ENCODE measurements at regions not wholly inside any gene's neighbourhood (a gene's known extent, or its start where the extent isn't known, plus 50 kb on each side); places are given as distances from the start of the nearest gene placed in this dataset.

GRCh38 chr1:204813522-204813921 lies 57.1 kb upstream of the NFASC start:
- H3K27me3 Mint-ChIP-seq: peaks cover 27% of the 10 kb centered on the region
- no peaks in the 10 kb centered on the region for H3K36me3 Mint-ChIP-seq (ENCODE audit: low read depth)
- H3K4me3 Mint-ChIP-seq: no peak overlapping the region
- H3K9me3 Mint-ChIP-seq: no peaks in the 10 kb centered on the region
- no peak for DNase-seq
- no peaks in the 10 kb centered on the region for H3K4me1 Mint-ChIP-seq
- no peak overlapping the region for H3K27ac Mint-ChIP-seq
- CTCF ChIA-PET: no interaction called here
- POLR2A ChIA-PET: no interaction called here

GRCh38 chr1:204814166-204814884 lies 56.3 kb upstream of the NFASC start:
- Mint-ChIP-seq H3K27me3 (peaks cover 26% of the 10 kb centered on the region), H3K36me3 (ENCODE audit: low read depth) (no peaks in the 10 kb centered on the region), H3K27ac (no peak overlapping the region), H3K9me3 (no peaks in the 10 kb centered on the region), H3K4me1 (no peaks in the 10 kb centered on the region), H3K4me3 (no peak overlapping the region)
- ChIA-PET CTCF (interaction anchor here (3.5 kb wide), 1 partner anchor 23 kb away, joined by 11 read pairs; no protein-coding TSS in a partner anchor), POLR2A (no interaction called here)
- no peak for DNase-seq

- Mint-ChIP-seq H3K36me3 (ENCODE audit: low read depth) (no peaks in the 10 kb centered on the region), H3K27me3 (peaks cover 21% of the 10 kb centered on the region), H3K4me3 (no peak overlapping the region), H3K27ac (no peak overlapping the region), H3K4me1 (no peaks in the 10 kb centered on the region), H3K9me3 (no peaks in the 10 kb centered on the region)
- no peak for DNase-seq
- ChIA-PET POLR2A (no interaction called here), CTCF (interaction anchor here (0.9 to 10.3 kb wide), 3 partner anchors 10 to 251 kb away, joined by 3 to 79 read pairs (median 11); no protein-coding TSS in a partner anchor)
Measured at GRCh38 chr1:204817341-204817740, 53.3 kb upstream of the NFASC start.

GRCh38 chr1:204818998-204819397 lies 51.7 kb upstream of the NFASC start:
- peaks cover 20% of the 10 kb centered on the region for H3K27me3 Mint-ChIP-seq

GRCh38 chr1:204819495-204819894 lies 51.2 kb upstream of the NFASC start:
- DNase-seq: no peak
- no peak overlapping the region for H3K27ac Mint-ChIP-seq
- ChIA-PET CTCF (interaction anchor here (1.7 to 10.3 kb wide), 2 partner anchors 12 to 28 kb away, joined by 6 to 79 read pairs; no protein-coding TSS in a partner anchor), POLR2A (no interaction called here)
- peaks cover 18% of the 10 kb centered on the region for H3K27me3 Mint-ChIP-seq
- H3K4me3 Mint-ChIP-seq: no peak overlapping the region
- H3K4me1 Mint-ChIP-seq: no peaks in the 10 kb centered on the region
- H3K36me3 Mint-ChIP-seq (ENCODE audit: low read depth): no peaks in the 10 kb centered on the region
- H3K9me3 Mint-ChIP-seq: no peaks in the 10 kb centered on the region

More at GRCh38 chr1:204818998-204819397, 51.7 kb upstream of the NFASC start:
- ChIA-PET CTCF (interaction anchor here (1.7 to 10.3 kb wide), 2 partner anchors 11 to 27 kb away, joined by 6 to 79 read pairs; no protein-coding TSS in a partner anchor), POLR2A (no interaction called here)
- no peaks in the 10 kb centered on the region for H3K4me1 Mint-ChIP-seq
- no peak overlapping the region for H3K4me3 Mint-ChIP-seq
- no peaks in the 10 kb centered on the region for H3K9me3 Mint-ChIP-seq
- DNase-seq: no peak
- no peaks in the 10 kb centered on the region for H3K36me3 Mint-ChIP-seq (ENCODE audit: low read depth)
- no peak overlapping the region for H3K27ac Mint-ChIP-seq

Measured in activated CD4-positive, alpha-beta memory T cell treated with anti-CD3 and anti-CD28 coated beads, Interleukin-2, amount 10 ng/mL, durations not matched to agents 7 days and 5 days (primary cell).